IPS DF 4.7 (cell line): ENCODE measurements at regions not wholly inside any gene's neighbourhood (a gene's known extent, or its start where the extent isn't known, plus 50 kb on each side); places are given as distances from the start of the nearest gene placed in this dataset.

ENCODE experiments used
- DNase-seq: peaks from one replicate; pipeline ENCODE4 v3.0.0-alpha.2; 2013; ENCODE audit warnings: low spot score; ENCODE audit errors: extremely low read depth

- DNase-seq: no peak
Observed at GRCh38 chr6:148273962-148274752, 68.5 kb upstream of the SASH1 start.

- no peak for DNase-seq
Observed at GRCh38 chr6:148274809-148275208, 67.8 kb upstream of the SASH1 start.

GRCh38 chr6:148285205-148285604, 57.4 kb upstream of the SASH1 start:
- DNase-seq: no peak

- no peak for DNase-seq
Observed at GRCh38 chr6:148286563-148286962, 56.1 kb upstream of the SASH1 start.

GRCh38 chr6:148287623-148288333, 54.9 kb upstream of the SASH1 start:
- no peak for DNase-seq

- no peak for DNase-seq
Observed at GRCh38 chr6:148288541-148288940, 54.1 kb upstream of the SASH1 start.

GRCh38 chr6:148289153-148289552, 53.5 kb upstream of the SASH1 start:
- no peak for DNase-seq

GRCh38 chr6:148291876-148292275, 50.8 kb upstream of the SASH1 start:
- DNase-seq: no peak
